ENCODE measurements at regions not wholly inside any gene's neighbourhood (a gene's known extent, or its start where the extent isn't known, plus 50 kb on each side); places are given as distances from the start of the nearest gene placed in this dataset.

GRCh38 chr4:79626101-79626500 lies 218.1 kb upstream of the GK2 start:
- TF ChIP-seq ATF3 (CRISPR knock-in tag; conservative IDR thresholded peaks at IDR 0.05) (no peak), CTCF (IDR thresholded peaks at IDR 0.05) (no peak), USF2 (CRISPR knock-in tag; IDR thresholded peaks at IDR 0.05) (no peak), JUN (CRISPR knock-in tag; IDR thresholded peaks at IDR 0.05) (no peak), E2F5 (CRISPR knock-in tag; IDR thresholded peaks at IDR 0.05) (no peak), FOXK1 (CRISPR knock-in tag; IDR thresholded peaks at IDR 0.05) (no peak)
- TF ChIP-seq, protein P1, sequence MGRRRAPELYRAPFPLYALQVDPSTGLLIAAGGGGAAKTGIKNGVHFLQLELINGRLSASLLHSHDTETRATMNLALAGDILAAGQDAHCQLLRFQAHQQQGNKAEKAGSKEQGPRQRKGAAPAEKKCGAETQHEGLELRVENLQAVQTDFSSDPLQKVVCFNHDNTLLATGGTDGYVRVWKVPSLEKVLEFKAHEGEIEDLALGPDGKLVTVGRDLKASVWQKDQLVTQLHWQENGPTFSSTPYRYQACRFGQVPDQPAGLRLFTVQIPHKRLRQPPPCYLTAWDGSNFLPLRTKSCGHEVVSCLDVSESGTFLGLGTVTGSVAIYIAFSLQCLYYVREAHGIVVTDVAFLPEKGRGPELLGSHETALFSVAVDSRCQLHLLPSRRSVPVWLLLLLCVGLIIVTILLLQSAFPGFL (CRISPR knock-in tag; IDR thresholded peaks at IDR 0.05; ENCODE audit: borderline replicate concordance), result no peak
